PC-9 (cell line): ENCODE measurements at regions not wholly inside any gene's neighbourhood (a gene's known extent, or its start where the extent isn't known, plus 50 kb on each side); places are given as distances from the start of the nearest gene placed in this dataset.

Source experiments
- BruUV-seq: library from RNA; stranded (reverse); fragments of 400-500 nt; replicated peaks from 2 replicates; lab custom pipeline; 2021; lab: Mats Ljungman, UMichigan
- CTCF ChIA-PET: fragments of 300-600 bp; sonication (Branson Sonifier 250); formaldehyde crosslinking; loops from one replicate; lab custom pipeline; 2022; ENCODE audit warnings: antibody characterized with exemption; lab: Charles Lee
- POLR2A ChIA-PET: fragments of 300-600 bp; sonication (Branson Sonifier 250); formaldehyde crosslinking; loops from one replicate; lab custom pipeline; 2022; ENCODE audit warnings: antibody characterized with exemption; ENCODE audit not compliant: unreplicated experiment; lab: Charles Lee
- DNase-seq, 2 experiments: peaks; one replicate each; pipeline versions ENCODE4 v3.0.0 to v3.0.0-alpha.2; 2015 to 2022; ENCODE audit warnings: mixed read lengths in 1 of 2
- H2AFZ ChIP-seq: fragments of 200-600 bp; sonication (generic); 2 replicates; pipeline ENCODE4 v1.8.1; 2017; ENCODE audit warnings: antibody characterized with exemption
- H3F3A ChIP-seq: fragments of 200-600 bp; sonication (generic); 2 replicates; pipeline ENCODE4 v1.8.1; 2017; ENCODE audit warnings: antibody characterized with exemption, mild to moderate bottlenecking, low read depth; ENCODE audit not compliant: insufficient read depth
- H3K27ac ChIP-seq: fragments of 200-600 bp; sonication (generic); 2 replicates; pipeline ENCODE4 v1.6.1; 2016; ENCODE audit warnings: mixed run types
- H3K27me3 ChIP-seq: fragments of 200-600 bp; sonication (generic); 2 replicates; pipeline ENCODE4 v1.6.1; 2016; ENCODE audit warnings: low read depth, mixed run types; ENCODE audit not compliant: insufficient read depth
- H3K36me3 ChIP-seq: fragments of 200-600 bp; sonication (generic); 2 replicates; pipeline ENCODE4 v1.6.1; 2016; ENCODE audit warnings: low read depth, mixed run types
- H3K4me1 ChIP-seq: fragments of 200-600 bp; sonication (generic); replicated peaks from 2 replicates; pipeline ENCODE4 v1.6.1; 2016; ENCODE audit warnings: mixed run types; ENCODE audit not compliant: insufficient read depth
- H3K4me2 ChIP-seq: fragments of 200-600 bp; sonication (generic); 2 replicates; pipeline ENCODE4 v1.6.1; 2017; ENCODE audit warnings: mixed run types
- H3K4me3 ChIP-seq: fragments of 200-600 bp; sonication (generic); 2 replicates; pipeline ENCODE4 v1.6.1; 2016; ENCODE audit warnings: mixed run types
- H3K79me2 ChIP-seq: fragments of 200-600 bp; sonication (generic); 2 replicates; pipeline ENCODE4 v1.6.1; 2017; ENCODE audit warnings: low read depth, mixed run types
- H3K9me2 ChIP-seq: fragments of 200-600 bp; sonication (generic); 2 replicates; pipeline ENCODE4 v1.8.1; 2017; ENCODE audit warnings: mild to moderate bottlenecking; ENCODE audit not compliant: insufficient read depth
- H3K9me3 ChIP-seq: fragments of 200-600 bp; sonication (generic); 2 replicates; pipeline ENCODE4 v1.8.1; 2016; ENCODE audit warnings: low read depth; ENCODE audit not compliant: insufficient read depth
- H4K20me1 ChIP-seq: fragments of 200-600 bp; sonication (generic); 2 replicates; pipeline ENCODE4 v1.8.1; 2017; ENCODE audit not compliant: insufficient read depth
- EZH2 ChIP-seq: fragments of 200-600 bp; sonication (generic); IDR thresholded peaks from 2 replicates; pipeline ENCODE4 v1.8.0; 2017; ENCODE audit warnings: antibody characterized with exemption, low read depth
- intact Hi-C: fragments of 100-400 bp; cut with micrococcal nuclease; formaldehyde crosslinking; loops from one replicate; pipeline ENCODE4 v1.10.0; 2022; ENCODE audit not compliant: unreplicated experiment
- TF ChIP-seq, protein P1 (sequence below): fragments of 200-600 bp; sonication (generic); conservative IDR thresholded peaks from 2 replicates; pipeline ENCODE4 v1.6.1; 2017; ENCODE audit warnings: mixed run types, antibody characterized with exemption, mild to moderate bottlenecking, moderate library complexity

GRCh38 chr7:86148501-86148900, 495.2 kb upstream of the GRM3 start:
- ChIA-PET POLR2A (no interaction called here), CTCF (no interaction called here)
- intact Hi-C loops = no loop called here
- Histone ChIP-seq H4K20me1 (no peaks in the 10 kb centered on the region), H3F3A (no peaks in the 10 kb centered on the region), H3K4me2 (no peak overlapping the region), H2AFZ (no peak overlapping the region), H3K4me3 (no peak overlapping the region), H3K27me3 (no peaks in the 10 kb centered on the region), H3K9me3 (no peaks in the 10 kb centered on the region), H3K36me3 (no peaks in the 10 kb centered on the region), H3K27ac (no peak overlapping the region), H3K79me2 (no peaks in the 10 kb centered on the region), H3K9me2 (no peaks in the 10 kb centered on the region), H3K4me1 (no peaks in the 10 kb centered on the region)
- no peak for DNase-seq
- BruUV-seq = no TSS peak
- no peak for TF ChIP-seq EZH2
- TF ChIP-seq, protein P1, sequence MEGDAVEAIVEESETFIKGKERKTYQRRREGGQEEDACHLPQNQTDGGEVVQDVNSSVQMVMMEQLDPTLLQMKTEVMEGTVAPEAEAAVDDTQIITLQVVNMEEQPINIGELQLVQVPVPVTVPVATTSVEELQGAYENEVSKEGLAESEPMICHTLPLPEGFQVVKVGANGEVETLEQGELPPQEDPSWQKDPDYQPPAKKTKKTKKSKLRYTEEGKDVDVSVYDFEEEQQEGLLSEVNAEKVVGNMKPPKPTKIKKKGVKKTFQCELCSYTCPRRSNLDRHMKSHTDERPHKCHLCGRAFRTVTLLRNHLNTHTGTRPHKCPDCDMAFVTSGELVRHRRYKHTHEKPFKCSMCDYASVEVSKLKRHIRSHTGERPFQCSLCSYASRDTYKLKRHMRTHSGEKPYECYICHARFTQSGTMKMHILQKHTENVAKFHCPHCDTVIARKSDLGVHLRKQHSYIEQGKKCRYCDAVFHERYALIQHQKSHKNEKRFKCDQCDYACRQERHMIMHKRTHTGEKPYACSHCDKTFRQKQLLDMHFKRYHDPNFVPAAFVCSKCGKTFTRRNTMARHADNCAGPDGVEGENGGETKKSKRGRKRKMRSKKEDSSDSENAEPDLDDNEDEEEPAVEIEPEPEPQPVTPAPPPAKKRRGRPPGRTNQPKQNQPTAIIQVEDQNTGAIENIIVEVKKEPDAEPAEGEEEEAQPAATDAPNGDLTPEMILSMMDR = no peak

GRCh38 chr7:86137343-86137742, 506.4 kb upstream of the GRM3 start:
- intact Hi-C loops = no loop called here
- TF ChIP-seq, protein P1 = no peak
- TF ChIP-seq EZH2 = no peak

GRCh38 chr7:86130268-86130667, 513.4 kb upstream of the GRM3 start:
- ChIA-PET POLR2A (no interaction called here), CTCF (no interaction called here)
- H3K9me2 ChIP-seq = no peaks in the 10 kb centered on the region
- no peaks in the 10 kb centered on the region for H3K27me3 ChIP-seq
- H3K27ac ChIP-seq = no peak overlapping the region
- no peaks in the 10 kb centered on the region for H4K20me1 ChIP-seq
- no peak overlapping the region for H2AFZ ChIP-seq
- DNase-seq = no peak
- intact Hi-C loops = no loop called here
- no peak overlapping the region for H3K4me3 ChIP-seq
- no peaks in the 10 kb centered on the region for H3K79me2 ChIP-seq
- H3K9me3 ChIP-seq = no peaks in the 10 kb centered on the region
- H3F3A ChIP-seq = no peaks in the 10 kb centered on the region
- no peaks in the 10 kb centered on the region for H3K4me1 ChIP-seq
- H3K4me2 ChIP-seq = no peak overlapping the region
- BruUV-seq = no TSS peak
- no peak for TF ChIP-seq EZH2
- TF ChIP-seq, protein P1 = no peak
- no peaks in the 10 kb centered on the region for H3K36me3 ChIP-seq

More at GRCh38 chr7:86137343-86137742, 506.4 kb upstream of the GRM3 start:
- Histone ChIP-seq H4K20me1 (no peaks in the 10 kb centered on the region), H2AFZ (no peak overlapping the region), H3K9me3 (no peaks in the 10 kb centered on the region), H3F3A (no peaks in the 10 kb centered on the region), H3K4me2 (no peak overlapping the region), H3K4me1 (no peaks in the 10 kb centered on the region), H3K4me3 (no peak overlapping the region), H3K27ac (no peak overlapping the region), H3K36me3 (no peaks in the 10 kb centered on the region), H3K9me2 (no peaks in the 10 kb centered on the region), H3K27me3 (no peaks in the 10 kb centered on the region), H3K79me2 (no peaks in the 10 kb centered on the region)
- DNase-seq = no peak
- CTCF ChIA-PET = no interaction called here
- POLR2A ChIA-PET = no interaction called here
- BruUV-seq = no TSS peak
